Liver (tissue), 3 donors: ENCODE measurements at regions not wholly inside any gene's neighbourhood (a gene's known extent, or its start where the extent isn't known, plus 50 kb on each side); places are given as distances from the start of the nearest gene placed in this dataset.

Experiments used
- CTCF ChIP-seq: fragments of 150-350 bp; IDR thresholded peaks from 2 replicates; pipeline ENCODE4 v1.5.1; 2017; ENCODE audit warnings: improper control_type of control experiment, low read depth, low read length; ENCODE audit not compliant: missing input control
- REST ChIP-seq: IDR thresholded peaks from 2 replicates; pipeline ENCODE4 v1.6.1; 2016; ENCODE audit warnings: antibody characterized with exemption, mild to moderate bottlenecking
- TAF1 ChIP-seq: conservative IDR thresholded peaks from 2 replicates; pipeline ENCODE4 v1.6.1; 2016; ENCODE audit warnings: antibody characterized with exemption, mild to moderate bottlenecking
- donor health status: healthy.
- donor health status: healthy.

DNA sequence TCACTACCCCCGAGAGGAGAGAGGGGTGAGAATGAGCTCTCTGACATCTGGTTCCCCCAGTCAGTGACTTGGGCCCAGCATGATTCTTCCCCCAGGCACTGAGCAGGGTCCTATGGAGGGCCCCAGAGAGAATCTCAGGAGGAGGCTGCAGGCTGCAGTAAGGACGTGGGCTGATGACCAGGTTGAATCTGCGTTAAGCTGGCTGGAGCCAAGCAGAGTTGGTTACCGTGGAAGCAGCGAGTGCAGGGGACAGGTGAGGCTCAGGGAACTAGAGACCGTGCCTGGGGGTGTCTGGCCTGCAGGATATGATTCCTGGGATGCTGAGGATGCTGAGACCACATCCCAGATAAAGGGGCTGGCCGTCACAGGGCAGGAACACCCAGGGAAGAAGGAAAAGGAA is 314.3 kb upstream of the IRX1 start:
- no peak for TF ChIP-seq REST
- no peak for TF ChIP-seq CTCF
- TF ChIP-seq TAF1: no peak
